ENCODE measurements at regions not wholly inside any gene's neighbourhood (a gene's known extent, or its start where the extent isn't known, plus 50 kb on each side); places are given as distances from the start of the nearest gene placed in this dataset.

GRCh38 chr1:67923074-67923473 lies 89.8 kb upstream of the GNG12 start (continued):
- TF ChIP-seq, protein P1, sequence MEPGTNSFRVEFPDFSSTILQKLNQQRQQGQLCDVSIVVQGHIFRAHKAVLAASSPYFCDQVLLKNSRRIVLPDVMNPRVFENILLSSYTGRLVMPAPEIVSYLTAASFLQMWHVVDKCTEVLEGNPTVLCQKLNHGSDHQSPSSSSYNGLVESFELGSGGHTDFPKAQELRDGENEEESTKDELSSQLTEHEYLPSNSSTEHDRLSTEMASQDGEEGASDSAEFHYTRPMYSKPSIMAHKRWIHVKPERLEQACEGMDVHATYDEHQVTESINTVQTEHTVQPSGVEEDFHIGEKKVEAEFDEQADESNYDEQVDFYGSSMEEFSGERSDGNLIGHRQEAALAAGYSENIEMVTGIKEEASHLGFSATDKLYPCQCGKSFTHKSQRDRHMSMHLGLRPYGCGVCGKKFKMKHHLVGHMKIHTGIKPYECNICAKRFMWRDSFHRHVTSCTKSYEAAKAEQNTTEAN (CRISPR knock-in tag; conservative IDR thresholded peaks at IDR 0.05): no peak
- TF ChIP-seq PAF1 (CRISPR knock-in tag; IDR thresholded peaks at IDR 0.05): no peak
- no peak for TF ChIP-seq MYNN (CRISPR knock-in tag; IDR thresholded peaks at IDR 0.05; ENCODE audit: low read depth)

GRCh38 chr1:67921725-67922489 lies 88.6 kb upstream of the GNG12 start:
- H2AFZ ChIP-seq (ENCODE audit: low read length): no peak overlapping the region
- POLR2A ChIA-PET: no interaction called here
- 38% methylated on average over 4 of the region's 4 CpGs for WGBS (ENCODE audit: low lambda C conversion rate)
- H3K27ac ChIP-seq (ENCODE audit: extremely low read length, insufficient read depth, low read length): no peak overlapping the region
- H3K36me3 ChIP-seq (replicated peaks in 1 of 2; ENCODE audit: control insufficient read depth in 1 of 2, insufficient read depth in 2 of 2, low read length in 2 of 2): no peaks in the 10 kb centered on the region
- DNase-seq (ENCODE audit: low spot score): no peak
- H3K79me2 ChIP-seq (ENCODE audit: insufficient read depth, low read length): no peaks in the 10 kb centered on the region
- no TSS peak for BruUV-seq (replicated peaks)
- in situ Hi-C loops (cut with HindIII; ENCODE audit: extremely low pct_ligation_motif_present, low pct_unique_long_range_greater_than_20kb) (no loop called here), intact Hi-C loops (cut with micrococcal nuclease; ENCODE audit: unreplicated experiment) (no loop called here)
- TF ChIP-seq, protein P2, sequence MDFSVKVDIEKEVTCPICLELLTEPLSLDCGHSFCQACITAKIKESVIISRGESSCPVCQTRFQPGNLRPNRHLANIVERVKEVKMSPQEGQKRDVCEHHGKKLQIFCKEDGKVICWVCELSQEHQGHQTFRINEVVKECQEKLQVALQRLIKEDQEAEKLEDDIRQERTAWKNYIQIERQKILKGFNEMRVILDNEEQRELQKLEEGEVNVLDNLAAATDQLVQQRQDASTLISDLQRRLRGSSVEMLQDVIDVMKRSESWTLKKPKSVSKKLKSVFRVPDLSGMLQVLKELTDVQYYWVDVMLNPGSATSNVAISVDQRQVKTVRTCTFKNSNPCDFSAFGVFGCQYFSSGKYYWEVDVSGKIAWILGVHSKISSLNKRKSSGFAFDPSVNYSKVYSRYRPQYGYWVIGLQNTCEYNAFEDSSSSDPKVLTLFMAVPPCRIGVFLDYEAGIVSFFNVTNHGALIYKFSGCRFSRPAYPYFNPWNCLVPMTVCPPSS (IDR thresholded peaks at IDR 0.05): no peak
- TF ChIP-seq THRA (CRISPR knock-in tag; IDR thresholded peaks at IDR 0.05; ENCODE audit: borderline replicate concordance) (no peak), ASH2L (IDR thresholded peaks at IDR 0.05; ENCODE audit: insufficient read length, low read depth, low read length) (no peak), GPBP1L1 (CRISPR knock-in tag; IDR thresholded peaks at IDR 0.05) (no peak), KDM2A (CRISPR knock-in tag; IDR thresholded peaks at IDR 0.05; ENCODE audit: borderline replicate concordance, low read depth) (no peak)
- H3K9me3 ChIP-seq (ENCODE audit: low read length): no peaks in the 10 kb centered on the region
- no peaks in the 10 kb centered on the region for H3K4me1 ChIP-seq (ENCODE audit: insufficient read depth, low read length)
- FAIRE-seq: no peak
- no peaks in the 10 kb centered on the region for H4K20me1 ChIP-seq (ENCODE audit: insufficient read depth, low read length)
- CTCF ChIA-PET (ENCODE audit: low intra/inter-chr PET ratio, low total read pairs): no interaction called here
- H3K27me3 ChIP-seq (ENCODE audit: control insufficient read depth in 1 of 2, insufficient read depth in 2 of 2, low read length in 2 of 2): peaks cover 0 to 1% of the 10 kb centered on the region in 2 experiments; a peak in 1 of 5 replicates
- no peak for ATAC-seq
- H3K4me2 ChIP-seq (ENCODE audit: low read depth, low read length): no peak overlapping the region
- H3K9ac ChIP-seq (ENCODE audit: insufficient read depth, low read depth, low read length): no peak overlapping the region
- no peak overlapping the region for H3K4me3 ChIP-seq (replicated peaks in 1 of 3; ENCODE audit: insufficient read depth in 1 of 3, low read depth in 2 of 3, low read length in 3 of 3)
